ENCODE measurements at regions not wholly inside any gene's neighbourhood (a gene's known extent, or its start where the extent isn't known, plus 50 kb on each side); places are given as distances from the start of the nearest gene placed in this dataset.

DNA sequence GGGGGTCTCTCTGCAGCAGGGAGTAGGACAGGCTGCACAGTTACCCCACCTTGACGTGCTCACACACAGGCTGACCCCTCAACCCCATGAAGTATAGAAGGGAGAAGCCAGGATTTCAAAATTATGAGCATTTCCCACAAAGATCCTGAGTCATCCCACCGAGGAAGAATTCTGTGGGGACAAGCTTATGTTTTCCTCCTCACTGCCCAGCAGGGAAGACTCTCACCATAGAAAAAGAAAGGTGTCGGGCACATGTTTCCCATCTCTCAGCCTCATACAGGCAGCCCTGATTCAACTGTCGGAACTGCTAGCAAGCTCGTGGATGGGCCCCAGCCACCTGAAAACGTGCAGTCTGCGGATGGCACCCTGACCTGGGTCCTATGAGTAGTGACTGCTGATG is 499.7 kb upstream of the MKI67 start:
- TF ChIP-seq, protein P1, sequence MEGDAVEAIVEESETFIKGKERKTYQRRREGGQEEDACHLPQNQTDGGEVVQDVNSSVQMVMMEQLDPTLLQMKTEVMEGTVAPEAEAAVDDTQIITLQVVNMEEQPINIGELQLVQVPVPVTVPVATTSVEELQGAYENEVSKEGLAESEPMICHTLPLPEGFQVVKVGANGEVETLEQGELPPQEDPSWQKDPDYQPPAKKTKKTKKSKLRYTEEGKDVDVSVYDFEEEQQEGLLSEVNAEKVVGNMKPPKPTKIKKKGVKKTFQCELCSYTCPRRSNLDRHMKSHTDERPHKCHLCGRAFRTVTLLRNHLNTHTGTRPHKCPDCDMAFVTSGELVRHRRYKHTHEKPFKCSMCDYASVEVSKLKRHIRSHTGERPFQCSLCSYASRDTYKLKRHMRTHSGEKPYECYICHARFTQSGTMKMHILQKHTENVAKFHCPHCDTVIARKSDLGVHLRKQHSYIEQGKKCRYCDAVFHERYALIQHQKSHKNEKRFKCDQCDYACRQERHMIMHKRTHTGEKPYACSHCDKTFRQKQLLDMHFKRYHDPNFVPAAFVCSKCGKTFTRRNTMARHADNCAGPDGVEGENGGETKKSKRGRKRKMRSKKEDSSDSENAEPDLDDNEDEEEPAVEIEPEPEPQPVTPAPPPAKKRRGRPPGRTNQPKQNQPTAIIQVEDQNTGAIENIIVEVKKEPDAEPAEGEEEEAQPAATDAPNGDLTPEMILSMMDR (IDR thresholded peaks at IDR 0.05) = no peak
- H3K27me3 ChIP-seq = no peaks in the 10 kb centered on the region
- no peaks in the 10 kb centered on the region for H3K36me3 ChIP-seq
- H3K27ac ChIP-seq = no peak overlapping the region
- no peaks in the 10 kb centered on the region for H3K9me3 ChIP-seq
- no peaks in the 10 kb centered on the region for H3K4me1 ChIP-seq (ENCODE audit: control insufficient read depth in 1 of 2, insufficient read depth in 1 of 2, low read depth in 1 of 2, low read length in 1 of 2)
- no peak overlapping the region for H3K4me3 ChIP-seq (ENCODE audit: low read depth in 1 of 2, low read length in 1 of 2)

DNA sequence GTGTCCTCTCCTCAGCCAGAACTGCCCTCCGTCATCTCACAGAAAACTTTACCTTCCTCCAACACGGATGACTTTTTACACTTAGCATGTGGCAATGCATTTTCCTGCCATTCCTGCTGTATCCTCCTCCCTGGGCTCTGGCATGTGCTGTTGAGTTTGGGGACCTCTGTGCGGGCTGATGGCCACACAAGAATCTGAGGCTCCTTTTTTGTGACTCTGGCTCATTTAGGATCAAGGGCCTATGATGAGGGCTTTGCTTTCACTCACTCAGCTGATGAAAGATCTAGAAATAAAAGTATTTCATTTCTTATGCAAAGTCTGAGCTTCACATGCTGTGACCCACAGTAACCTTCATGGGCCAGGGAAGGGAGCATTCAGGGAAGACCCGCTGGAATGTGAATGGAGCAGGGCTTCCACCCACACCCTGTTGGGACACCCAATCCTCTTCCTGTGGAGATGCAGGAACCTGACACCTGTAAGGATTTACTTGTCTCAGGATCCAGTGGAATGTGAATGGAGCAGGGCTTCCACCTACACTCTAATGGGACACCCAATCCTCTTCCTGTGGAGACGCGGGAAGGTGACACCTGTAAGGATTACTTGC is 500.3 kb upstream of the MKI67 start:
- Histone ChIP-seq H3K36me3 (no peaks in the 10 kb centered on the region), H3K4me1 (ENCODE audit: control insufficient read depth in 1 of 2, insufficient read depth in 1 of 2, low read depth in 1 of 2, low read length in 1 of 2) (no peaks in the 10 kb centered on the region), H3K27ac (no peak overlapping the region), H3K4me3 (ENCODE audit: low read depth in 1 of 2, low read length in 1 of 2) (no peak overlapping the region), H3K27me3 (no peaks in the 10 kb centered on the region), H3K9me3 (no peaks in the 10 kb centered on the region)
- TF ChIP-seq, protein P1 (IDR thresholded peaks at IDR 0.05) = no peak

DNA sequence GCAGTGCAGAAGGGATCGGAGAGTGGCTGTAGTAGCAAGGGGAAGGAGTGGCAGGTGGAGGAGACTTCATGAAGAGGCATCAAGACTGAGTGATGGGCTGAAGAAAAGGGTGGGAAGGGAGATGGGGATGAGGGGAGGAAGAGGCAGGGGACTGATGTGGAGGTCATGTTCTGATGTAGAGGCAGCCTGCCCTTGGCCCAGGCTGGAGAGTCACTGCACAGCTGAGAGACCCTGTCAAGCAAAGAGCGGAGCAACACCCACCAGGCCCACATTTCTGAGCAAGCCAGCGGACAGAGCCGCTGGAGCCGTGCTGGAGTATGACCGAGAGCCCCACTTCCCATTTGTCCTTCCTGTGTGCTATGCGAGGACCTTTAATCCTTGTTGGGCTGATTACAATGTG is 501.6 kb upstream of the MKI67 start:
- H3K4me3 ChIP-seq (ENCODE audit: low read depth in 1 of 2, low read length in 1 of 2) = no peak overlapping the region
- H3K27me3 ChIP-seq = no peaks in the 10 kb centered on the region
- H3K4me1 ChIP-seq (ENCODE audit: control insufficient read depth in 1 of 2, insufficient read depth in 1 of 2, low read depth in 1 of 2, low read length in 1 of 2) = no peaks in the 10 kb centered on the region

DNA sequence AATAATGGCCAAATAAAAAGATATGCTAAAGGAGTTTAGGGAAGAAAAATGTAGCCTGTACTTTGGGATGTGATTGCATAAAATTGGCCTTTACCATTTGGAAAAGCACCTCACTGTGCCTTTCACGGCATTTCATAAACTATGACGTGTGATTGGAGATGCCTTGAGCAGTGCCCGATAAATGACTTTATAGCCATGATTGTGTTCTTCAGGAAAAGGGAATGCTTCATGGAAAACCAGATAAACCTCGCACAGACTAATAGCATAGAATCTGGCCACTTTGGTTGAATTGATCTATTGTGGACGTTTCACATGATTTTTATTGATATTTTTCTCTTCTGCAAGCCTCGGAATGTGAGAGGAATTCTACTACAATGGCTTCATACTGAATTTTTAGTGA is 502.0 kb upstream of the MKI67 start:
- Histone ChIP-seq H3K9me3 (no peaks in the 10 kb centered on the region), H3K27ac (no peak overlapping the region), H3K27me3 (no peaks in the 10 kb centered on the region), H3K4me3 (ENCODE audit: low read depth in 1 of 2, low read length in 1 of 2) (no peak overlapping the region), H3K36me3 (no peaks in the 10 kb centered on the region), H3K4me1 (ENCODE audit: control insufficient read depth in 1 of 2, insufficient read depth in 1 of 2, low read depth in 1 of 2, low read length in 1 of 2) (no peaks in the 10 kb centered on the region)
- TF ChIP-seq, protein P1 (IDR thresholded peaks at IDR 0.05) = no peak

More for the DNA sequence above, 501.6 kb upstream of the MKI67 start:
- Histone ChIP-seq H3K9me3 (no peaks in the 10 kb centered on the region), H3K27ac (no peak overlapping the region), H3K36me3 (no peaks in the 10 kb centered on the region)
- TF ChIP-seq, protein P1 (IDR thresholded peaks at IDR 0.05) = no peak

DNA sequence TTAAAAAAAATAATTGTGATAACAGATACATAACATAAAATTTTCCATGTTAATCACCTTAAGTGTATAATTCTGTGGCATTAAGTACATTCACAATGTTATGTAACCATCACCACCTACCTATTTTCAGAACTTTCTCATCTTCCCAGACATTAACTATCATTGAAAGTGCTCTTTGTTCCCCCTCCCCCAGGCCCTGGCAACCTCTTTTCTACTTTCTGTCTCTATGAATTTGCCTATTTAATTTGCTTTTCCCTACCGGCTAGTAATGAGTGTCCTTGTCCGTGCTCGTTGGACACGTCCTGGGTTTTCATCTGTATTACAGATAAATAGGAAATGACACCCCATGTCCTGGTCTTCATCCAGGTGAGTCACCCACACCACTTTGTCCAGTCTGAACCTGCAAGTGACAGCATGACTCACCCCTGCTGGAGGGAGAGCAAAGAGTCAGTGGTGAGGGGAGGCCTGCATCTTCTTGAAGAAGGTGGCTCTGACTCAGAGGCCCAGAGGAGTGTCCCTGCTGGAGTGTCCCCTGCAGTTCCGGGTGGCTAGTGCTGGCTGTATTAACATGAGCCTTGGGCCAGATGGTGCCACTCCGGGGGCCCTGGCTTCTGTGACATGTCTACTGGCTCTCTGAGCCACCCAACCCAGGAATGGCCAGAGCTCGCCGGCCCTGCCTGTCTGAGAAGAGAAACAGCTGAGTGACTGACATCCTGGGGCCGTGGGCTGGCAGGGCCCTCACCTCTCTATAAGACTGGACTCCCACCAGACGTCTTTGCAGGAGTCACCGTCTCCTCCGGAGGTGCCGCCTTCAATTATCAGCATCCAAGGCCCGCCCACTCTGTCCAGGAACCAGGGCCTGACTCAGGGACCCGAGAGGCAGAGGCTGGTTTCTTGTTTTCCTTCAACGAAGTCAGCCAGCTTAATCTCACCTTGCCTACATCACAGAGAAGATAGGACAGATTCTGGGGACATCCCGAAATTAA is 503.2 kb upstream of the MKI67 start:
- Histone ChIP-seq H3K4me3 (ENCODE audit: low read depth in 1 of 2, low read length in 1 of 2) (no peak overlapping the region), H3K9me3 (no peaks in the 10 kb centered on the region), H3K4me1 (ENCODE audit: control insufficient read depth in 1 of 2, insufficient read depth in 1 of 2, low read depth in 1 of 2, low read length in 1 of 2) (no peaks in the 10 kb centered on the region), H3K36me3 (no peaks in the 10 kb centered on the region), H3K27ac (no peak overlapping the region), H3K27me3 (no peaks in the 10 kb centered on the region)
- TF ChIP-seq, protein P1 (IDR thresholded peaks at IDR 0.05) = no peak
